DOHH2 (cell line): ENCODE measurements at regions not wholly inside any gene's neighbourhood (a gene's known extent, or its start where the extent isn't known, plus 50 kb on each side); places are given as distances from the start of the nearest gene placed in this dataset.

ENCODE experiments used
- H3F3A ChIP-seq: fragments of 200-600 bp; sonication (generic), shearing (Covaris generic); 2 replicates; pipeline ENCODE4 v1.6.0; 2016; ENCODE audit warnings: antibody characterized with exemption, mild to moderate bottlenecking; ENCODE audit not compliant: control insufficient read depth, insufficient read depth
- H3K27ac ChIP-seq: fragments of 200-600 bp; sonication (generic); 2 replicates; pipeline ENCODE4 v1.5.1; 2014; ENCODE audit warnings: low read depth, mild to moderate bottlenecking, low read length, moderate library complexity
- H3K27me3 ChIP-seq: fragments of 200-600 bp; sonication (generic); 2 replicates; pipeline ENCODE4 v1.6.1; 2014; ENCODE audit warnings: mild to moderate bottlenecking, low read length, mixed read lengths; ENCODE audit not compliant: control insufficient read depth
- H3K36me3 ChIP-seq: fragments of 200-600 bp; sonication (generic); 2 replicates; pipeline ENCODE4 v1.6.1; 2014; ENCODE audit warnings: mild to moderate bottlenecking, low read length, moderate library complexity, mixed read lengths; ENCODE audit not compliant: control insufficient read depth
- H3K4me1 ChIP-seq: fragments of 200-600 bp; sonication (generic); 2 replicates; pipeline ENCODE4 v1.6.1; 2014; ENCODE audit warnings: mild to moderate bottlenecking, low read length, mixed read lengths; ENCODE audit not compliant: control insufficient read depth
- H3K4me2 ChIP-seq: fragments of 200-600 bp; sonication (generic); 2 replicates; pipeline ENCODE4 v1.6.0; 2014; ENCODE audit warnings: mild to moderate bottlenecking, low read length, moderate library complexity
- H3K4me3 ChIP-seq: fragments of 200-600 bp; sonication (generic); 2 replicates; pipeline ENCODE4 v1.5.1; 2014; ENCODE audit warnings: mild to moderate bottlenecking, low read length, mixed read lengths
- H3K79me2 ChIP-seq: fragments of 200-600 bp; sonication (generic); 2 replicates; pipeline ENCODE4 v1.6.1; 2014; ENCODE audit warnings: mild to moderate bottlenecking, low read length, mixed read lengths; ENCODE audit not compliant: control insufficient read depth
- H3K9me2 ChIP-seq: fragments of 200-600 bp; sonication (generic); replicated peaks from 2 replicates; pipeline ENCODE4 v1.6.1; 2014; ENCODE audit warnings: mild to moderate bottlenecking, low read length, mixed read lengths; ENCODE audit not compliant: control insufficient read depth
- H3K9me3 ChIP-seq: fragments of 200-600 bp; sonication (generic); 2 replicates; pipeline ENCODE4 v1.6.1; 2014; ENCODE audit warnings: antibody characterized with exemption, low read length, mixed read lengths; ENCODE audit not compliant: control insufficient read depth, insufficient read depth
- H4K20me1 ChIP-seq: fragments of 200-600 bp; sonication (generic); 2 replicates; pipeline ENCODE4 v1.6.0; 2014; ENCODE audit warnings: low read depth, mild to moderate bottlenecking, antibody characterized with exemption, low read length, moderate library complexity; ENCODE audit not compliant: control insufficient read depth, insufficient read depth
- EZH2phosphoT487 ChIP-seq: fragments of 200-600 bp; sonication (generic); IDR thresholded peaks from 2 replicates; pipeline ENCODE4 v1.6.1; 2017; ENCODE audit warnings: borderline replicate concordance, mild to moderate bottlenecking, antibody characterized with exemption, low read length, moderate library complexity, mixed read lengths
- TF ChIP-seq, protein P1 (sequence below): fragments of 200-600 bp; sonication (generic); IDR thresholded peaks from one replicate; pipeline ENCODE4 v1.5.1; 2014; ENCODE audit warnings: antibody characterized with exemption, mild to moderate bottlenecking, low read depth, low read length; ENCODE audit not compliant: poor library complexity, severe bottlenecking

DNA sequence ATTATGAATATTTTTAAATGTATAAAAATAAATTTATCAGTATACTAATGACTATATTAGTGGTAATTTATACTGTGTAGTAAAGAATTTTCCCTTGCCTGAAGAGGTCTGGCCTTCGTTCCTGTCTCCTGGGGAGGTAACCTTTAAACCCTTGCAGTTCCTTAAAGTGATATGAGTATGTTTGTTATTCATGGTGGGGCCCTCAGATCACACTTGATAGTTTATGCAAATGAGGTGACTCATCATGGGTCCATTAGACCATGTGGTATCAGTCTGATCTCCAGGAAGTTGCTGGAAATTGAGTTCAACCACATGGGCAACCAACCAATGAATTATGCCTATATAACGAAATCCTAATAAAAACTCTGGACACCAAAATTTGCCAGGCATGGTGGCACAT, 904.1 kb downstream of the RPA4 start:
- Histone ChIP-seq H3K4me2 (no peak overlapping the region), H3K4me1 (no peaks in the 10 kb centered on the region), H3K9me2 (no peaks in the 10 kb centered on the region), H3K4me3 (no peak overlapping the region), H3F3A (no peaks in the 10 kb centered on the region), H3K27me3 (no peaks in the 10 kb centered on the region), H4K20me1 (no peaks in the 10 kb centered on the region), H3K36me3 (no peaks in the 10 kb centered on the region), H3K27ac (no peak overlapping the region), H3K9me3 (no peaks in the 10 kb centered on the region), H3K79me2 (no peaks in the 10 kb centered on the region)
- TF ChIP-seq, protein P1, sequence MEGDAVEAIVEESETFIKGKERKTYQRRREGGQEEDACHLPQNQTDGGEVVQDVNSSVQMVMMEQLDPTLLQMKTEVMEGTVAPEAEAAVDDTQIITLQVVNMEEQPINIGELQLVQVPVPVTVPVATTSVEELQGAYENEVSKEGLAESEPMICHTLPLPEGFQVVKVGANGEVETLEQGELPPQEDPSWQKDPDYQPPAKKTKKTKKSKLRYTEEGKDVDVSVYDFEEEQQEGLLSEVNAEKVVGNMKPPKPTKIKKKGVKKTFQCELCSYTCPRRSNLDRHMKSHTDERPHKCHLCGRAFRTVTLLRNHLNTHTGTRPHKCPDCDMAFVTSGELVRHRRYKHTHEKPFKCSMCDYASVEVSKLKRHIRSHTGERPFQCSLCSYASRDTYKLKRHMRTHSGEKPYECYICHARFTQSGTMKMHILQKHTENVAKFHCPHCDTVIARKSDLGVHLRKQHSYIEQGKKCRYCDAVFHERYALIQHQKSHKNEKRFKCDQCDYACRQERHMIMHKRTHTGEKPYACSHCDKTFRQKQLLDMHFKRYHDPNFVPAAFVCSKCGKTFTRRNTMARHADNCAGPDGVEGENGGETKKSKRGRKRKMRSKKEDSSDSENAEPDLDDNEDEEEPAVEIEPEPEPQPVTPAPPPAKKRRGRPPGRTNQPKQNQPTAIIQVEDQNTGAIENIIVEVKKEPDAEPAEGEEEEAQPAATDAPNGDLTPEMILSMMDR, result no peak
- TF ChIP-seq EZH2phosphoT487, result no peak

DNA sequence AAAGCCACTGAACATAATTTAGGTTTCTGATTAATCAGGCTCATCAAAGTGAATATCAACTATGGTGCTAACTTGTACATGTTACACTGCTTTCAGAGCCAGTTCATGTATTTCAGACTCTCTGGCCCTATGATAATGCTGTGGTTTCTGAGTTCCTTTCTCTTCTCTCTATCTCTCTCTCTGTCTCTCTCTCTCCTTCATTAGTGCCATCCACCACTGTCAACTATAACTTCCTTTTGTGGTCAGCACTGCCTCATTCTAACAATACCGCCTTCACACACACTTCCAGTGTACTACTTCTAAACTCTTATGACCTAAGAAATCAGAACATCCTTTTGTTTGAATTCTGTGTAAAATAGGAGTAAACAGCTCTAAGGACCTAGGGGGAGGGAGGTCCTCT, 907.1 kb downstream of the RPA4 start:
- Histone ChIP-seq H3K4me2 (no peak overlapping the region), H3K4me3 (no peak overlapping the region), H3K9me2 (no peaks in the 10 kb centered on the region), H3K9me3 (no peaks in the 10 kb centered on the region), H3K27me3 (no peaks in the 10 kb centered on the region), H3K36me3 (no peaks in the 10 kb centered on the region), H3K79me2 (no peaks in the 10 kb centered on the region), H3F3A (no peaks in the 10 kb centered on the region), H3K4me1 (no peaks in the 10 kb centered on the region), H4K20me1 (no peaks in the 10 kb centered on the region), H3K27ac (no peak overlapping the region)
- no peak for TF ChIP-seq EZH2phosphoT487
- TF ChIP-seq, protein P1, result no peak

DNA sequence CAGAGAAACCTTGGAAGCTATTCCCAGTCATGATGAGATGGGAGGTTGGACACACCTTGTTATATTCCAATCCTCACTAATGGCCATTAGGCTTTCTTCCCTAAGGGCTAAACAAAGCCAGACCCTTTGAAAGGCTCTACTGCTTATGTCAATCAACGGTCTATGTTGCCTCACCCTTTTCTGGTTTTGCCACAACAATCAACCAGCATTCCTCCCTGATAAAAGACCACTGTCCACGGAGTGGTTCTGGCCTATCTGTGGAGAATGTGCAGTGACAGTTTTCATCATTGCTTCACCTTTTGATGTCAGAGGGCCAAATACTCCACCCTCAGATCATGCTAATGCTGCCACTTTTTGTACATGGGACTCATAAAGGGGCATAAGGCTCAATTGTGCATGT, 913.4 kb downstream of the RPA4 start:
- no peak overlapping the region for H3K4me2 ChIP-seq
- H3K27ac ChIP-seq, result no peak overlapping the region
- no peak overlapping the region for H3K4me3 ChIP-seq
- H3K79me2 ChIP-seq, result no peaks in the 10 kb centered on the region
- no peaks in the 10 kb centered on the region for H4K20me1 ChIP-seq
- no peaks in the 10 kb centered on the region for H3K4me1 ChIP-seq
- H3K27me3 ChIP-seq, result no peaks in the 10 kb centered on the region
- H3K9me2 ChIP-seq, result no peaks in the 10 kb centered on the region
- no peaks in the 10 kb centered on the region for H3F3A ChIP-seq
- no peaks in the 10 kb centered on the region for H3K36me3 ChIP-seq
- H3K9me3 ChIP-seq, result no peaks in the 10 kb centered on the region
- TF ChIP-seq, protein P1, result no peak
- no peak for TF ChIP-seq EZH2phosphoT487

DNA sequence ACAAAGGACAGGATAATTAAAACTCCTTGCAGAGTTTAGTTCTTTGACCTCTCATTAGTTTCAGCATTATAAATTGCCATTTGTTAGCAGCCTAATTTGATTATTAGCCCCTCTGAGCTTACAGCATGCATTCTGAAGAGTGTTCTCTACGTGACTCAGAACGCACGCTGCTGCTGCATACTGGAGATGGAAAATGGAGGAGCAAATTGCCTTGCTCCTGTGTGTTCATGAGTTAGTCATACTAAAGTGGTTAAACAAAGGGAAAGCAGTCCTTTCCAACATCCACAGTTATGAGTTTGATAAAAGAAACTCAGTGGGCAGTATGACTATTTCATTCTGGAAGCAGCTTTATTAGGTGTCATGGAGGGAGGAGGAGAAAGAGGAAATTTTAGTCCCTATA, 922.5 kb downstream of the RPA4 start:
- Histone ChIP-seq H3K9me3 (no peaks in the 10 kb centered on the region), H3K27ac (no peak overlapping the region), H3K27me3 (no peaks in the 10 kb centered on the region), H3K9me2 (no peaks in the 10 kb centered on the region), H4K20me1 (no peaks in the 10 kb centered on the region), H3K4me1 (no peaks in the 10 kb centered on the region), H3K4me2 (no peak overlapping the region), H3K36me3 (no peaks in the 10 kb centered on the region), H3K79me2 (no peaks in the 10 kb centered on the region), H3F3A (no peaks in the 10 kb centered on the region), H3K4me3 (no peak overlapping the region)
- TF ChIP-seq, protein P1, result no peak
- no peak for TF ChIP-seq EZH2phosphoT487
